ENCODE measurements at regions not wholly inside any gene's neighbourhood (a gene's known extent, or its start where the extent isn't known, plus 50 kb on each side); places are given as distances from the start of the nearest gene placed in this dataset.

- Mint-ChIP-seq H3K9me3 (peaks cover 2 to 21% (median 4%) of the 10 kb centered on the region in 6 donors), H3K36me3 (no peaks in the 10 kb centered on the region), H3K27me3 (ENCODE audit: low read depth in 3 of 3) (peaks cover 0 to 2% (median 0%) of the 10 kb centered on the region in 3 donors), H3K4me1 (no peaks in the 10 kb centered on the region), H3K27ac (no peak overlapping the region), H3K4me3 (no peak overlapping the region)
- DNase-seq: no peak
Measured at GRCh38 chr5:167029488-167029887, 1262.0 kb upstream of the WWC1 start.

DNA sequence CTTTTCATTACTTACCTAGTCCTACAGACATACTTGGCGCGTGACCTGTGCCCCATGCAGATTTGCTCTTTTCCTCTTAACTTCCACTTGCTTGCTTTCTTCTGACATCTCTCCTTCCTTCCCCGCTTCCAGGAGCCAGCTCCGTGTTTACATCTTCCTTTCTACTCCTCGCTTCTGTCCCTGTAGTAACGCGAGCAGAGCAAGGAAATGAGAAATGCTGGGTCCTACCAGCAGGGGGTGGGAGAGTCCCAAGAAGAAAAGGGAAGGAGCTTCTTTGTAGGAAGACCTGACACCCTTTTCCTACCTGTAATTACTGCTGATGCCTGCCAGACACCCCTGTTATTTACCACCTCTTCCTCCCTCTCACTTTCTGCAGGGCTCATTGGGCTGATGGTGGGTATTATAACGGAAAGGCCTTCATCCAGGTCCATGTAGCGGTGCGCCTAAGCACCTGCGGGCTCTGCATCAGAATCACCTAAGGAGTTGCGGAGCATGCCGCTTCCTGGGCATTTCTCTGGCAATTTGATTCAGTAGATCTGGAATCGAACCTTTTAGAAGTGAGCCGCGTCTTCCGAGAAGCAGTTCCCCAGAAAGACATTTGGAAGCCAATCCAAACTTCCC, 1260.8 kb upstream of the WWC1 start:
- Mint-ChIP-seq H3K9me3 (peaks cover 2 to 23% (median 5%) of the 10 kb centered on the region in 6 donors), H3K4me1 (no peaks in the 10 kb centered on the region), H3K36me3 (no peaks in the 10 kb centered on the region), H3K27ac (no peak overlapping the region), H3K4me3 (no peak overlapping the region), H3K27me3 (ENCODE audit: low read depth in 3 of 3) (peaks cover 0 to 2% (median 0%) of the 10 kb centered on the region in 3 donors)
- DNase-seq: no peak

- Mint-ChIP-seq H3K27me3 (ENCODE audit: low read depth in 3 of 3) (no peaks in the 10 kb centered on the region), H3K4me3 (no peak overlapping the region), H3K27ac (no peak overlapping the region), H3K4me1 (no peaks in the 10 kb centered on the region), H3K36me3 (no peaks in the 10 kb centered on the region), H3K9me3 (peaks cover 0 to 23% (median 9%) of the 10 kb centered on the region in 6 donors)
- DNase-seq: no peak
Measured at GRCh38 chr5:167036585-167036984, 1254.9 kb upstream of the WWC1 start.

DNA sequence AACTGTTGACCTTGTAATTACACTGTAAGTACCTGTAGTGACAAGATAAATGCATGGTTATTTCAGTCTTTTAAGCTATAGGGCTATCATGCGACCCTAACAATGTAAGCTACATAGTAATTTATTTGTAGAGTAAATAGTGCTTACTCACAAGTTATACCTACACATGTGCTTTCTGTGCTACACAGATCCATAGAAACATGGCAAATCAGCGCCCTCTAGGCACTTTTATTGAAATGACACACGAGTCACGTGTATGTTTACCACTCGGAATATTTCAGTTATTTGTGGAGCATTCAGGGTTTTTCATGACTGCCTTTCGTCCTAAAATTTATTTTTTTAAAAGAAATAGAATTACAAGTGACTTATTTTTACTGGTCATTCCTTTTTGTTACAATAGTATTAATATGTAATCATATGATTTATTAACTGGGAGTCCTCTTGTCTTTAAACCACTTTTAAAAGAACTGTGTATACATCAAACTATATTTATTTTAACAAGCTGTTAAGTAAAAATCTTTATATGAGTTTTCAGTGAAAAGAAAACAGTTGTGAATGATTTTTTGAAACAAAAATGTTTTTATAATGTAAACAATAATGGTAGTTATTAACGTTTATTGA, 1242.3 kb upstream of the WWC1 start:
- Mint-ChIP-seq H3K27me3 (ENCODE audit: low read depth in 3 of 3) (no peaks in the 10 kb centered on the region), H3K4me3 (no peak overlapping the region), H3K36me3 (no peaks in the 10 kb centered on the region), H3K4me1 (no peaks in the 10 kb centered on the region), H3K27ac (no peak overlapping the region), H3K9me3 (peaks cover 0 to 19% (median 0%) of the 10 kb centered on the region in 6 donors)
- DNase-seq: no peak

GRCh38 chr5:167049771-167050567, 1241.5 kb upstream of the WWC1 start:
- Mint-ChIP-seq H3K4me1 (no peaks in the 10 kb centered on the region), H3K27ac (no peak overlapping the region), H3K27me3 (ENCODE audit: low read depth in 3 of 3) (no peaks in the 10 kb centered on the region), H3K36me3 (no peaks in the 10 kb centered on the region), H3K4me3 (no peak overlapping the region), H3K9me3 (peaks cover 0 to 19% (median 1%) of the 10 kb centered on the region in 6 donors)
- DNase-seq: no peak

GRCh38 chr5:167050568-167051401, 1240.7 kb upstream of the WWC1 start:
- H3K9me3 Mint-ChIP-seq: peaks cover 0 to 19% (median 1%) of the 10 kb centered on the region in 6 donors
- no peak overlapping the region for H3K4me3 Mint-ChIP-seq
- H3K27me3 Mint-ChIP-seq (ENCODE audit: low read depth in 3 of 3): no peaks in the 10 kb centered on the region
- H3K27ac Mint-ChIP-seq: no peak overlapping the region
- H3K36me3 Mint-ChIP-seq: no peaks in the 10 kb centered on the region
- no peak for DNase-seq
- H3K4me1 Mint-ChIP-seq: no peaks in the 10 kb centered on the region

DNA sequence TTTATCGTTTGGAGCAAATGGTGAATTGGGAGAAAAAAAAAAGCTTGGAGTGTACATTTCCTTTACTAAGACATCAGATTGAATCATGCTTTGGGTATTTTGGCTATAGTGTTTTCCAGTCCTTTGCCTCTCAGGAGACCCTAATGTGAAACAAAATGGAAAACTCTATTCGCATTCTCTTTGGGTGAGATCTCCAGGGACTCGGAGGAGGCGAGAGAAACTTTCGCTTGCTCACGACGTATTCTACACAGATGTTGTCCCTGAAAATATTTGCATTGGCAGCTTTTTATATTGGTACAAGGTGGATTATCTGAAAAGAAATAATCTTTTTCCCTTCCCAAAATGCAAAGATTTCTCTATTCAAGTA, 1240.1 kb upstream of the WWC1 start:
- H3K4me1 Mint-ChIP-seq: no peaks in the 10 kb centered on the region
- no peaks in the 10 kb centered on the region for H3K36me3 Mint-ChIP-seq
- H3K27ac Mint-ChIP-seq: no peak overlapping the region
- H3K27me3 Mint-ChIP-seq (ENCODE audit: low read depth in 3 of 3): no peaks in the 10 kb centered on the region
- no peak overlapping the region for H3K4me3 Mint-ChIP-seq
- DNase-seq: no peak
- H3K9me3 Mint-ChIP-seq: peaks cover 0 to 19% (median 1%) of the 10 kb centered on the region in 6 donors

- Mint-ChIP-seq H3K4me1 (no peaks in the 10 kb centered on the region), H3K27me3 (ENCODE audit: low read depth in 3 of 3) (no peaks in the 10 kb centered on the region), H3K27ac (no peak overlapping the region), H3K36me3 (no peaks in the 10 kb centered on the region), H3K4me3 (no peak overlapping the region), H3K9me3 (peaks cover 0 to 19% (median 1%) of the 10 kb centered on the region in 6 donors)
- DNase-seq: no peak
Measured at GRCh38 chr5:167052791-167053190, 1238.7 kb upstream of the WWC1 start.

GRCh38 chr5:167057665-167058064, 1233.8 kb upstream of the WWC1 start:
- no peak overlapping the region for H3K27ac Mint-ChIP-seq
- no peaks in the 10 kb centered on the region for H3K36me3 Mint-ChIP-seq
- H3K4me3 Mint-ChIP-seq: no peak overlapping the region
- peaks cover 2 to 12% (median 2%) of the 10 kb centered on the region in 6 donors for H3K9me3 Mint-ChIP-seq
- no peak for DNase-seq
- no peaks in the 10 kb centered on the region for H3K27me3 Mint-ChIP-seq (ENCODE audit: low read depth in 3 of 3)
- H3K4me1 Mint-ChIP-seq: no peaks in the 10 kb centered on the region

DNA sequence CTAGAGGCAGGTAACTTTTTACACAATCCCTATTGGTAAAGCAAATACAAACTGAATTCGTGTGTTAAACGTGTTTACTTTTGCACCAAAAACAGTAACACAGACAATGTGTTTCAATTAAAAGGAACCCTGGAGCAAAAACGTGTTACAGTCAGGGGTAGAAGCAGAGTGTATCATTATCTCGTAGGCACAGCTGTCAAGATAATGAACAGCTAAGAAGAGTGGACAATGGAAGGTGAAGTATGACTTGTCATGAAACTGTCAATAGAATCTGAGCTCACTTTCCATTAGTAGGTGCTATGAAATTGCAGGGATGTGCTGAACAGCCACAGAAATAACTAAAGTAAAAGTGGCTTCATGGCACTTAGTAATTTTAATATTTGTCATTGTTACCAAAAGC, 1229.8 kb upstream of the WWC1 start:
- no peaks in the 10 kb centered on the region for H3K36me3 Mint-ChIP-seq
- H3K4me1 Mint-ChIP-seq: no peaks in the 10 kb centered on the region
- H3K27me3 Mint-ChIP-seq (ENCODE audit: low read depth in 3 of 3): no peaks in the 10 kb centered on the region
- no peak overlapping the region for H3K4me3 Mint-ChIP-seq
- H3K27ac Mint-ChIP-seq: no peak overlapping the region
- no peak for DNase-seq
- peaks cover 0 to 22% (median 3%) of the 10 kb centered on the region in 6 donors for H3K9me3 Mint-ChIP-seq

- H3K27ac Mint-ChIP-seq: no peak overlapping the region
- H3K4me1 Mint-ChIP-seq: no peaks in the 10 kb centered on the region
- H3K4me3 Mint-ChIP-seq: no peak overlapping the region
- DNase-seq: no peak
- no peaks in the 10 kb centered on the region for H3K27me3 Mint-ChIP-seq (ENCODE audit: low read depth in 3 of 3)
- peaks cover 0 to 22% (median 5%) of the 10 kb centered on the region in 6 donors for H3K9me3 Mint-ChIP-seq
- H3K36me3 Mint-ChIP-seq: no peaks in the 10 kb centered on the region
Measured at GRCh38 chr5:167063116-167063515, 1228.3 kb upstream of the WWC1 start.

- H3K9me3 Mint-ChIP-seq: peaks cover 0 to 22% (median 5%) of the 10 kb centered on the region in 6 donors
- no peaks in the 10 kb centered on the region for H3K27me3 Mint-ChIP-seq (ENCODE audit: low read depth in 3 of 3)
- no peak overlapping the region for H3K27ac Mint-ChIP-seq
- DNase-seq: no peak
- no peak overlapping the region for H3K4me3 Mint-ChIP-seq
- no peaks in the 10 kb centered on the region for H3K4me1 Mint-ChIP-seq
- no peaks in the 10 kb centered on the region for H3K36me3 Mint-ChIP-seq
Measured at GRCh38 chr5:167063788-167064187, 1227.7 kb upstream of the WWC1 start.

DNA sequence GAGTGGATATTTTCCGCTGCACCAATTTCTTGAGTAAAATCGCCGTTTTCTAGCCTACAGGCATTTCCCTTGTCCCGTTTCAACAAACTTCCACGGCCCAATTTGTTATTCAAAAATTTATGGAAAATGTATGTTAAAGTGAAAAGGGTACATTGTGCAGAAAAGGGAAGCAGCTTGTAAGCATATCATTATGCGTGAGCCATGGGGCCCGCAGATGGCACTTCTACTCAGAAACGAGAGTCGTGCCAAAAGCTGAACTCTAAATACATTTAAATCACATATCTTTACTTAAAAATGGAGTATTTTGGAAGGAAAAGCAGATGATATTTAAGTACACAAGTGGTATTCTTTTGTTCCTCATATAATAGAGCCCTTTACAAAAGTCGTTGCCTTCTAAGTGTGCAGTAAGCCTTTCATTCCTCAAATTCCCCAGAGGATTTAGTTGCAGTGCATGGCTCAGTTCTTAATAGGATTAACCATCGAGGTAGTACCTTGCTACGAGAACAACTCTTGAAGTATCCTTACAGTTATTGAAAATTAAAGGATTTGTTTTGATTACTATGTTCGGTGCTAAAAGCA, 1227.2 kb upstream of the WWC1 start:
- H3K27me3 Mint-ChIP-seq (ENCODE audit: low read depth in 3 of 3): no peaks in the 10 kb centered on the region

More for the DNA sequence above, 1227.2 kb upstream of the WWC1 start:
- no peak for DNase-seq
- Mint-ChIP-seq H3K27ac (no peak overlapping the region), H3K9me3 (peaks cover 0 to 25% (median 5%) of the 10 kb centered on the region in 6 donors), H3K4me3 (no peak overlapping the region), H3K4me1 (no peaks in the 10 kb centered on the region), H3K36me3 (no peaks in the 10 kb centered on the region)
